HFF-Myc (cell line): ENCODE measurements at regions not wholly inside any gene's neighbourhood (a gene's known extent, or its start where the extent isn't known, plus 50 kb on each side); places are given as distances from the start of the nearest gene placed in this dataset.
"Not testable (repeated sequence)": the region's sequence is repeated elsewhere in the genome, so short reads cannot be mapped to it uniquely, and the experiment has no call there.

Experiments
- DNase-seq: peaks from one replicate; pipeline ENCODE4 v3.0.0-alpha.2; 2011; ENCODE audit warnings: low read depth; ENCODE audit errors: extremely low read depth
- H3K4me3 ChIP-seq: replicated peaks from 2 replicates; pipeline ENCODE4 v1.5.1; 2011; ENCODE audit warnings: low read depth, mild to moderate bottlenecking, control low read depth, low read length
- TF ChIP-seq, protein P1 (sequence below): IDR thresholded peaks from 2 replicates; pipeline ENCODE4 v1.5.1; 2012; ENCODE audit warnings: mild to moderate bottlenecking, low read depth, low read length, control low read depth; ENCODE audit errors: missing control alignments

DNA sequence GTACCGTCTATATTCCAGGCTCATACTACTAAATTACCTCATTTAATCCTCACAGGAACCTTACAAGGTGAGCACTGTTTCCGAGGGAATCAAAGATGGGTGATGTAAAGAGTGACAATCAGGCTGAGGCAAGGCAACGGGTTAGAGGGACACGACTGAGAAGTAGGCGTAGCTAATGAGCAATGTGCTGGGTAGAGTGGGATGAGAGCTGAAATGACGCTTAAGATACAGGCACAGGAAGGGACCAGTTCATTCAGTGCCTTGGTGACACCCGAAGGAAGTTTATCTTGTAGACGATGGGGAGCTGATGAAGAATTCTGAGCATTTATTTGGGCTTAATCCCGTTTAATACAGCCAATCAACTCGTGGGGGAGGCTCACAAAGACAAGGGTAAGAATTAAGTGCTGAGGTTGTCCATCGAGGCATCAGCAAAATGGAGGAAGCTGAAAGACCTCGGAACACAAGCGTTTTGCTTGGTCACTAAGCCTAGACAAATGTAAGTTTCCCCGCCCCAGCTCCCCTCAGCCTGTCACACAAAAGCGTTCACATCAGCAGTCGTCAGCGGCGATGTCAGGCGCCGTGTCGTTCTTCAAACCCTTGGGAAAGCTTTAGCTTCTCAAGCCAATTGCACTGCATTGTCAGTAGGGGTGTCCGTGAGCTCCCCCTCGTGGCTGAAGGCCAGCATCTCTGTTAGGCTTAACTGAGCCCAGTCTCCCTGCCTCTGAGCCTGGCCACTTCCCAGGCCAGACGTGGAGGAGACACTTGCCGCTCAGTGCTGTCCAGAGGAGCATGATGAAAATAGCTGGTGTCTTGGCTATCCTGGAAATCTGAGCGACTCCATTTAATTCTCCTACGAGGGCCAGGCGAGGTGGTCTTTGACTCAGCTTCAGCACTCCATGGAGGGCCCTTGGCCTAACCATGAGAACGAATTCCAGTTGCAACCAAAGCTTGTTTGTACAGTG is 288.5 kb upstream of the G2E3 start:
- TF ChIP-seq, protein P1, sequence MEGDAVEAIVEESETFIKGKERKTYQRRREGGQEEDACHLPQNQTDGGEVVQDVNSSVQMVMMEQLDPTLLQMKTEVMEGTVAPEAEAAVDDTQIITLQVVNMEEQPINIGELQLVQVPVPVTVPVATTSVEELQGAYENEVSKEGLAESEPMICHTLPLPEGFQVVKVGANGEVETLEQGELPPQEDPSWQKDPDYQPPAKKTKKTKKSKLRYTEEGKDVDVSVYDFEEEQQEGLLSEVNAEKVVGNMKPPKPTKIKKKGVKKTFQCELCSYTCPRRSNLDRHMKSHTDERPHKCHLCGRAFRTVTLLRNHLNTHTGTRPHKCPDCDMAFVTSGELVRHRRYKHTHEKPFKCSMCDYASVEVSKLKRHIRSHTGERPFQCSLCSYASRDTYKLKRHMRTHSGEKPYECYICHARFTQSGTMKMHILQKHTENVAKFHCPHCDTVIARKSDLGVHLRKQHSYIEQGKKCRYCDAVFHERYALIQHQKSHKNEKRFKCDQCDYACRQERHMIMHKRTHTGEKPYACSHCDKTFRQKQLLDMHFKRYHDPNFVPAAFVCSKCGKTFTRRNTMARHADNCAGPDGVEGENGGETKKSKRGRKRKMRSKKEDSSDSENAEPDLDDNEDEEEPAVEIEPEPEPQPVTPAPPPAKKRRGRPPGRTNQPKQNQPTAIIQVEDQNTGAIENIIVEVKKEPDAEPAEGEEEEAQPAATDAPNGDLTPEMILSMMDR: peak; percentile 98
- peak; percentile 50 for DNase-seq
- no peak overlapping the region for H3K4me3 ChIP-seq

DNA sequence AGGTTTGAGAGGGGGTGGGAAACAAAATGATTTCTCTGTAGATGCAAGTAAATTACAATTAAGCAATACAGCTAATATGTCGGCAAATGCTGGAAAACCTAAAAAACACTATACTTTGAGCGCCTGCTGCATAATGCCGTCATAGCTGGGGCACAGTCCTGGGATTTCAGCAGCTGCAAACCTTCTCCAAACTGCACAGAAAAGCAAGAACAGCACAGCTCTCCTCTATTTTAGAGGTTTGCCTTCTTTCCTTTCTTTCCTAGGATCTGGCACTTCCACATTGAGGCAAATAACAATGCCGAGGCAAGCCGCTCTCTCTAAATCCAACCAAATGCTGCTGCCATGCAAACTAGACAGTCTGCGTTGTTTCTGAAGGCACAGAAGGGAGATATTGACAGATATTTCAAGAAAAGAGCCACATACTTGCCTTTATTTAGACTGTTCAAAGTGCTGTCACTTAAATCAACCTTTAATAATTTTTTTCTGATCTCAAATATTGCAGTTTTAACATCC is 287.1 kb upstream of the G2E3 start:
- TF ChIP-seq, protein P1: no peak
- no peak overlapping the region for H3K4me3 ChIP-seq
- DNase-seq: no peak

DNA sequence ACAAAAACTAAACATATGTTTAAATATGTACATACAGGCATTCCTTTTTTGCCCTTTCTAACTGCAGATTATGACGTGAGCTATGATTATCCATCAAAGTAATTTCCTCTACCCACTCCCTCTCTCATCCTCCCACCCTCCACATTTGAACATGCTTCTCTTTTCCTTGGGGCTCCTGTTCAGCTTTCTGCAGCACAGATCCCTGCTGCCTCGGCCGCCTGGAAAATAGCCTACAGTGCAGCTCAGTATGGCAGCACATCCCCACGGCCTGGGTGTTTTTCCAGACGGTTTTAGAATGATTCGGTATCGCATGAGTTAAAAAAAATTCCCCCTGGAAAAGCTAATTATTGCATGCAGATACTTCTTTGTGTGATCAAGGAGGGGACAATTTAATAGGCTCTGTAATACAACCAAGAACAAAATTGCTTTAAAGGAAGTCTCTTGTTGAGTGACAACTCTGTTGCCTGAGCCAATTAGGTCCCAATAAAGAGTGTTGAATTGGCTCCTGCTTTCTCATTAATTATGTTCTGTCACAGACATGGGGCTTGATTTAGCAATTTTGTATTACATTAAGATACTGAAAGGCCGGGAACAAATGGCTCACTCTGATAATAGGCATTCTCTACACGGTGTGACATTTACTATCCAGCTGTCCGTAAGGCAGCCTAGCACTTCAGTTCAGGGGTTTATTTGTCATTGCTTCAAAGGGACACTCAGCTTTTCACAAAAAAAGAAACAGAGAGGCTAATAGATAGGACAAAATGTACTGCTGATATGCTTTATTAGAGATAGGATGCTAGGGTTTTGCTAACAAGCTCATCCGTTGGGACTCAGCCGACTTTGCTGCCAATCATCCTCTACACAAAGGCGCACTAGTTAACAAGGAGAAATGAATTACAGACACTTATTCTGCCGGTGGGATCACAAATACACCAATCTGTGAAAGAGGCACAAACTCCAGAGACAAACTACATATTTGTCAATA is 285.8 kb upstream of the G2E3 start:
- H3K4me3 ChIP-seq: no peak overlapping the region
- TF ChIP-seq, protein P1: no peak
- DNase-seq: no peak

DNA sequence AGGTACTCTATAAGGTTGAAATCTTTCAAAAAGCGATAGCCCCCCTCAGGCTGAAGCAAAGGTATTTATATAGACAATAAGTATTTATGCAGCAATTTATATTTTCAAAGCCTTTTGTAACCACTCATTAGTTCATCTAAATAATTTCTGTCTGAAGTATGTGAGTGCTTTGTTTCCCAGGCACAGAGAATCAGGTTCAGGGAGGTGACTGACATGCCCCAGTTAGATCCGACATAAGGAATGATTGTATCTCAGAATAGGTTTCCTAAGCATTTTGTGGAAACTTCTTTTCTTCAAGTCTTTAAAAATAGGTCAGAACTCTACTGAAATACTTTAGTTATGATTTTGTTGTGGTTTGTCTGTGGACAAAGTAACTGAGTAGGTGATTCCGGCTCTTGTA is 283.4 kb upstream of the G2E3 start:
- H3K4me3 ChIP-seq: no peak overlapping the region
- TF ChIP-seq, protein P1: no peak
- no peak for DNase-seq

DNA sequence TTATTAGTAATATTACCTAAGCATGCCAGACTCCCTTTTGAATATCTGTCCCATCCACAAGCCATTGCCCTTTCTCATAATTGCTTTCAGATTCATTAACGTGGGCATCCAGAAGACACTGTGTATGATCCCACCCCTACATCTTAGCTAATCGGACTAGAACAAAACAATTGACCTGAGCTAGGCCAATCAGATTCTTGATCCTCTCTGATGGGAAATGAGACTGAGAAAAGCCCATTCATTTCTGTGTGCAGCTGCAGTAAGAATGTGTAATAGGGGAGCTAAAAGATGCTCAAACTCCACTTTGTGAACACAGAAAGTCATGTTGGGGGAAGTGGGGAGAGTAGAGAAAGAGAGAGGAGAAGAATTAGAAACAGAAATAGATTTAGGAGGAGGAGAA is 281.7 kb upstream of the G2E3 start:
- TF ChIP-seq, protein P1: no peak
- H3K4me3 ChIP-seq: no peak overlapping the region
- DNase-seq: no peak

DNA sequence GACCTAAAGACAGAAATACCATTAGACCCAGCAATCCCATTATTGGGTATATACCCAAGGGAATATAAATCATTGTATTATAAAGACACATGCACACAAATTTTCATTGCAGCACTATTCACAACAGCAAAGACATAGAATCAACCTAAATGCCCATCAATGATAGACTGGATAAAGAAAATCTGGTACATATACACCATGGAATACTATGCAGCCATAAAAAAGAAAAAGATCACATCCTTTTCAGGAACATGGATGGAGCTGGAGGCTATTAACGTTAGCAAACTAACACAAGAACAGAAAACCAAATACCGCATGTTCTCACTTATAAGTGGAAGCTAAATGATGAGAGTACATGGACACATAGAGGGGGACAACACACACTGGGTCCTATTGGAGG is 280.1 kb upstream of the G2E3 start:
- DNase-seq, H3K4me3 ChIP-seq: not testable (repeated sequence)
